WTC11 (cell line): ENCODE measurements at regions not wholly inside any gene's neighbourhood (a gene's known extent, or its start where the extent isn't known, plus 50 kb on each side); places are given as distances from the start of the nearest gene placed in this dataset.

Experiments
- ZBTB21 ChIP-seq: sonication (generic); formaldehyde crosslinking; IDR thresholded peaks from 2 replicates; pipeline ENCODE4 v1.8.1; 2023; ENCODE audit warnings: mild to moderate bottlenecking, missing genetic modification reagents, borderline replicate concordance
- ZNF121 ChIP-seq: sonication (generic); formaldehyde crosslinking; IDR thresholded peaks from 2 replicates; pipeline ENCODE4 v1.8.0; 2023; ENCODE audit warnings: missing genetic modification reagents
- TF ChIP-seq, protein P1 (sequence below): fragments of 200-600 bp; IDR thresholded peaks from 2 replicates; pipeline ENCODE4 v1.8.0; 2022; ENCODE audit warnings: antibody characterized with exemption

GRCh38 chr7:70951271-70951962, 180.5 kb upstream of the GALNT17 start:
- TF ChIP-seq ZBTB21 (CRISPR knock-in tag) = no peak
- TF ChIP-seq ZNF121 = no peak
- TF ChIP-seq, protein P1, sequence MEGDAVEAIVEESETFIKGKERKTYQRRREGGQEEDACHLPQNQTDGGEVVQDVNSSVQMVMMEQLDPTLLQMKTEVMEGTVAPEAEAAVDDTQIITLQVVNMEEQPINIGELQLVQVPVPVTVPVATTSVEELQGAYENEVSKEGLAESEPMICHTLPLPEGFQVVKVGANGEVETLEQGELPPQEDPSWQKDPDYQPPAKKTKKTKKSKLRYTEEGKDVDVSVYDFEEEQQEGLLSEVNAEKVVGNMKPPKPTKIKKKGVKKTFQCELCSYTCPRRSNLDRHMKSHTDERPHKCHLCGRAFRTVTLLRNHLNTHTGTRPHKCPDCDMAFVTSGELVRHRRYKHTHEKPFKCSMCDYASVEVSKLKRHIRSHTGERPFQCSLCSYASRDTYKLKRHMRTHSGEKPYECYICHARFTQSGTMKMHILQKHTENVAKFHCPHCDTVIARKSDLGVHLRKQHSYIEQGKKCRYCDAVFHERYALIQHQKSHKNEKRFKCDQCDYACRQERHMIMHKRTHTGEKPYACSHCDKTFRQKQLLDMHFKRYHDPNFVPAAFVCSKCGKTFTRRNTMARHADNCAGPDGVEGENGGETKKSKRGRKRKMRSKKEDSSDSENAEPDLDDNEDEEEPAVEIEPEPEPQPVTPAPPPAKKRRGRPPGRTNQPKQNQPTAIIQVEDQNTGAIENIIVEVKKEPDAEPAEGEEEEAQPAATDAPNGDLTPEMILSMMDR = no peak
